Liver (tissue), 8 donors: ENCODE measurements at regions not wholly inside any gene's neighbourhood (a gene's known extent, or its start where the extent isn't known, plus 50 kb on each side); places are given as distances from the start of the nearest gene placed in this dataset.
"Not testable (repeated sequence)": the region's sequence is repeated elsewhere in the genome, so short reads cannot be mapped to it uniquely, and the experiment has no call there.

Source experiments
- DNase-seq: peaks from one replicate; pipeline ENCODE4 v3.0.0-alpha.2; 2017; ENCODE audit warnings: low spot score
- H3K27ac ChIP-seq, 2 donors: one replicate each; pipeline ENCODE4 v1.7.0; 2013; ENCODE audit warnings: inconsistent platforms in 2 of 2, low read length in 2 of 2, control low read depth in 1 of 2, low read depth in 1 of 2, mild to moderate bottlenecking in 1 of 2
- H3K27me3 ChIP-seq, 4 donors: one replicate each; pipeline versions ENCODE4 v1.6.1 to v1.7.0; 2013; ENCODE audit warnings: low read length in 3 of 4, inconsistent platforms in 1 of 4, mild to moderate bottlenecking in 1 of 4, moderate library complexity in 1 of 4; ENCODE audit not compliant: control insufficient read depth in 4 of 4, insufficient read depth in 4 of 4
- H3K36me3 ChIP-seq, 4 donors: one replicate each; pipeline versions ENCODE4 v1.6.1 to v1.7.0; 2013; ENCODE audit warnings: low read length in 3 of 4, mild to moderate bottlenecking in 3 of 4, low read depth in 1 of 4, moderate library complexity in 1 of 4; ENCODE audit not compliant: control insufficient read depth in 4 of 4, insufficient read depth in 3 of 4
- H3K4me1 ChIP-seq, 4 donors: one replicate each; pipeline versions ENCODE4 v1.6.1 to v1.7.0; 2013; ENCODE audit warnings: low read length in 3 of 4, mild to moderate bottlenecking in 3 of 4, moderate library complexity in 1 of 4; ENCODE audit not compliant: control insufficient read depth in 4 of 4, insufficient read depth in 4 of 4
- H3K4me3 ChIP-seq, 3 donors: one replicate each; pipeline versions ENCODE4 v1.6.1 to v1.7.0; 2013; ENCODE audit warnings: low read length in 3 of 3, control low read depth in 1 of 3, low read depth in 1 of 3, mild to moderate bottlenecking in 1 of 3
- H3K9ac ChIP-seq, 2 donors: one replicate each; pipeline ENCODE4 v1.7.0; 2013; ENCODE audit warnings: low read length in 2 of 2, mild to moderate bottlenecking in 2 of 2, moderate library complexity in 2 of 2, control low read depth in 1 of 2, low read depth in 1 of 2
- H3K9me3 ChIP-seq, 4 donors: one replicate each; pipeline versions ENCODE4 v1.6.1 to v1.7.0; 2013; ENCODE audit warnings: low read length in 3 of 4; ENCODE audit not compliant: control insufficient read depth in 4 of 4
- EGR1 ChIP-seq, 2 donors: IDR thresholded peaks; 2 replicates each; pipeline ENCODE4 v1.6.1; 2016 to 2018; ENCODE audit warnings: antibody characterized with exemption in 2 of 2, low read depth in 2 of 2
- FOXA1 ChIP-seq: IDR thresholded peaks from 2 replicates; pipeline ENCODE4 v1.6.1; 2016; ENCODE audit warnings: antibody characterized with exemption
- FOXA2 ChIP-seq: IDR thresholded peaks from 2 replicates; pipeline ENCODE4 v1.6.1; 2016; ENCODE audit warnings: antibody characterized with exemption
- HNF4A ChIP-seq, 2 donors: conservative IDR thresholded peaks; 2 replicates each; pipeline ENCODE4 v1.6.1; 2016; ENCODE audit warnings: antibody characterized with exemption in 2 of 2, mild to moderate bottlenecking in 2 of 2
- HNF4G ChIP-seq: IDR thresholded peaks from 2 replicates; pipeline ENCODE4 v1.6.1; 2016; ENCODE audit warnings: antibody characterized with exemption
- NR2F2 ChIP-seq: IDR thresholded peaks from 2 replicates; pipeline ENCODE4 v1.6.1; 2016; ENCODE audit warnings: antibody characterized with exemption
- RAD21 ChIP-seq, 2 donors: IDR thresholded peaks; 2 replicates each; pipeline ENCODE4 v1.6.1; 2016; ENCODE audit warnings: antibody characterized with exemption in 2 of 2, mild to moderate bottlenecking in 2 of 2
- RXRA ChIP-seq, 2 donors: IDR thresholded peaks; 2 replicates each; pipeline ENCODE4 v1.6.1; 2017 to 2018; ENCODE audit warnings: antibody characterized with exemption in 2 of 2, mild to moderate bottlenecking in 1 of 2
- SP1 ChIP-seq: IDR thresholded peaks from 2 replicates; pipeline ENCODE4 v1.6.1; 2018; ENCODE audit warnings: antibody characterized with exemption, mild to moderate bottlenecking
- TAF1 ChIP-seq: conservative IDR thresholded peaks from 2 replicates; pipeline ENCODE4 v1.6.1; 2016; ENCODE audit warnings: antibody characterized with exemption, mild to moderate bottlenecking
- YY1 ChIP-seq: IDR thresholded peaks from 2 replicates; pipeline ENCODE4 v1.6.1; 2016; ENCODE audit warnings: antibody characterized with exemption, mild to moderate bottlenecking
- WGBS: extraction: QIAGEN DNeasy Blood & Tissue Kit; methylation state at CpG from one replicate; pipeline ENCODE4 v1.1.7; 2013; 5-methylcytosine and 5-hydroxymethylcytosine counted together
- TF ChIP-seq, protein P1 (sequence below): IDR thresholded peaks from 2 replicates; pipeline ENCODE4 v1.6.1; 2016; ENCODE audit warnings: antibody characterized with exemption
- TF ChIP-seq, protein P2 (sequence below): IDR thresholded peaks from 2 replicates; pipeline ENCODE4 v1.6.1; 2016; ENCODE audit warnings: antibody characterized with exemption
- TF ChIP-seq, protein P3 (sequence below): fragments of 150-350 bp; IDR thresholded peaks from 2 replicates; pipeline ENCODE4 v1.5.1; 2017; ENCODE audit warnings: improper control_type of control experiment, low read depth, low read length; ENCODE audit not compliant: missing input control
- donor health status: healthy.
- donor health status: healthy.
- donor health status: healthy.
- donor health status: healthy.
- donor health status: healthy.

GRCh38 chr2:195552581-195552980 lies 104.4 kb upstream of the SLC39A10 start:
- Histone ChIP-seq H3K27me3 (no peaks in the 10 kb centered on the region), H3K4me3 (no peak overlapping the region), H3K36me3 (no peaks in the 10 kb centered on the region), H3K9me3 (no peaks in the 10 kb centered on the region), H3K4me1 (no peaks in the 10 kb centered on the region), H3K27ac (no peak overlapping the region), H3K9ac (no peak overlapping the region)
- TF ChIP-seq HNF4G (no peak), SP1 (no peak), RXRA (IDR thresholded peaks at IDR 0.05) (no peak), EGR1 (IDR thresholded peaks at IDR 0.05; ENCODE audit: low read depth in 2 of 2) (no peak), FOXA2 (no peak), YY1 (no peak), FOXA1 (no peak), RAD21 (IDR thresholded peaks at IDR 0.05) (no peak), NR2F2 (no peak), TAF1 (no peak), HNF4A (conservative IDR thresholded peaks at IDR 0.05) (no peak)
- TF ChIP-seq, protein P1, sequence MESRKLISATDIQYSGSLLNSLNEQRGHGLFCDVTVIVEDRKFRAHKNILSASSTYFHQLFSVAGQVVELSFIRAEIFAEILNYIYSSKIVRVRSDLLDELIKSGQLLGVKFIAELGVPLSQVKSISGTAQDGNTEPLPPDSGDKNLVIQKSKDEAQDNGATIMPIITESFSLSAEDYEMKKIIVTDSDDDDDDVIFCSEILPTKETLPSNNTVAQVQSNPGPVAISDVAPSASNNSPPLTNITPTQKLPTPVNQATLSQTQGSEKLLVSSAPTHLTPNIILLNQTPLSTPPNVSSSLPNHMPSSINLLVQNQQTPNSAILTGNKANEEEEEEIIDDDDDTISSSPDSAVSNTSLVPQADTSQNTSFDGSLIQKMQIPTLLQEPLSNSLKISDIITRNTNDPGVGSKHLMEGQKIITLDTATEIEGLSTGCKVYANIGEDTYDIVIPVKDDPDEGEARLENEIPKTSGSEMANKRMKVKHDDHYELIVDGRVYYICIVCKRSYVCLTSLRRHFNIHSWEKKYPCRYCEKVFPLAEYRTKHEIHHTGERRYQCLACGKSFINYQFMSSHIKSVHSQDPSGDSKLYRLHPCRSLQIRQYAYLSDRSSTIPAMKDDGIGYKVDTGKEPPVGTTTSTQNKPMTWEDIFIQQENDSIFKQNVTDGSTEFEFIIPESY: no peak
- TF ChIP-seq, protein P2, sequence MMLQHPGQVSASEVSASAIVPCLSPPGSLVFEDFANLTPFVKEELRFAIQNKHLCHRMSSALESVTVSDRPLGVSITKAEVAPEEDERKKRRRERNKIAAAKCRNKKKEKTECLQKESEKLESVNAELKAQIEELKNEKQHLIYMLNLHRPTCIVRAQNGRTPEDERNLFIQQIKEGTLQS: no peak
- TF ChIP-seq, protein P3, sequence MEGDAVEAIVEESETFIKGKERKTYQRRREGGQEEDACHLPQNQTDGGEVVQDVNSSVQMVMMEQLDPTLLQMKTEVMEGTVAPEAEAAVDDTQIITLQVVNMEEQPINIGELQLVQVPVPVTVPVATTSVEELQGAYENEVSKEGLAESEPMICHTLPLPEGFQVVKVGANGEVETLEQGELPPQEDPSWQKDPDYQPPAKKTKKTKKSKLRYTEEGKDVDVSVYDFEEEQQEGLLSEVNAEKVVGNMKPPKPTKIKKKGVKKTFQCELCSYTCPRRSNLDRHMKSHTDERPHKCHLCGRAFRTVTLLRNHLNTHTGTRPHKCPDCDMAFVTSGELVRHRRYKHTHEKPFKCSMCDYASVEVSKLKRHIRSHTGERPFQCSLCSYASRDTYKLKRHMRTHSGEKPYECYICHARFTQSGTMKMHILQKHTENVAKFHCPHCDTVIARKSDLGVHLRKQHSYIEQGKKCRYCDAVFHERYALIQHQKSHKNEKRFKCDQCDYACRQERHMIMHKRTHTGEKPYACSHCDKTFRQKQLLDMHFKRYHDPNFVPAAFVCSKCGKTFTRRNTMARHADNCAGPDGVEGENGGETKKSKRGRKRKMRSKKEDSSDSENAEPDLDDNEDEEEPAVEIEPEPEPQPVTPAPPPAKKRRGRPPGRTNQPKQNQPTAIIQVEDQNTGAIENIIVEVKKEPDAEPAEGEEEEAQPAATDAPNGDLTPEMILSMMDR: no peak
- DNase-seq: no peak
- WGBS: 69% methylated on average over 1 of the region's 1 CpG

- Histone ChIP-seq H3K4me1 (peaks cover 0 to 4% (median 1%) of the 10 kb centered on the region in 4 donors), H3K4me3 (no peak overlapping the region), H3K27ac (no peak overlapping the region), H3K9me3 (no peaks in the 10 kb centered on the region), H3K9ac (no peak overlapping the region), H3K27me3 (no peaks in the 10 kb centered on the region), H3K36me3 (no peaks in the 10 kb centered on the region)
- DNase-seq: no peak
- 87% methylated on average over 4 of the region's 4 CpGs for WGBS
- TF ChIP-seq YY1 (no peak), SP1 (no peak), RXRA (IDR thresholded peaks at IDR 0.05) (no peak)
Measured at GRCh38 chr2:195548198-195548940, 108.7 kb upstream of the SLC39A10 start.

- 89% methylated on average over 47 of the region's 47 CpGs for WGBS
- H3K4me1 ChIP-seq, H3K27me3 ChIP-seq, H3K4me3 ChIP-seq, H3K9me3 ChIP-seq, DNase-seq, H3K36me3 ChIP-seq, H3K9ac ChIP-seq, H3K27ac ChIP-seq: not testable (repeated sequence)
Measured at GRCh38 chr2:195547268-195547840, 109.7 kb upstream of the SLC39A10 start.
